ENCODE measurements at regions not wholly inside any gene's neighbourhood (a gene's known extent, or its start where the extent isn't known, plus 50 kb on each side); places are given as distances from the start of the nearest gene placed in this dataset.

- Histone ChIP-seq H4K20me1 (ENCODE audit: insufficient read depth, low read length) (no peaks in the 10 kb centered on the region), H2AFZ (ENCODE audit: insufficient read depth, low read depth, low read length, poor library complexity, severe bottlenecking) (no peak overlapping the region), H3K79me2 (ENCODE audit: insufficient read depth, low read length) (no peaks in the 10 kb centered on the region), H3K4me2 (replicated peaks; ENCODE audit: extremely low read depth, low read length, poor library complexity, severe bottlenecking) (no peak overlapping the region), H3K27me3 (ENCODE audit: control insufficient read depth in 2 of 2, insufficient read depth in 2 of 2, low read length in 2 of 2) (peaks cover 0 to 7% of the 10 kb centered on the region in 2 donors), H3K27ac (ENCODE audit: low read depth in 1 of 2, low read length in 2 of 2) (no peak overlapping the region), H3K36me3 (replicated peaks in 1 of 2; ENCODE audit: control insufficient read depth in 1 of 2, insufficient read depth in 2 of 2, low read length in 2 of 2) (no peaks in the 10 kb centered on the region), H3K4me1 (ENCODE audit: control insufficient read depth in 1 of 2, insufficient read depth in 2 of 2, low read length in 2 of 2) (no peaks in the 10 kb centered on the region), H3K4me3 (replicated peaks in 1 of 3; ENCODE audit: low read depth in 2 of 3, low read length in 3 of 3) (no peak overlapping the region), H3K9me3 (replicated peaks in 1 of 2; ENCODE audit: control insufficient read depth in 1 of 2, insufficient read depth in 1 of 2, low read length in 2 of 2) (no peaks in the 10 kb centered on the region), H3K9ac (ENCODE audit: insufficient read depth, low read length, poor library complexity, severe bottlenecking) (no peak overlapping the region)
- no peak overlapping the region for H3K4me3 Mint-ChIP-seq
- no peak for DNase-seq
- H3K27me3 Mint-ChIP-seq (ENCODE audit: low read depth in 3 of 3): peaks cover 5 to 18% (median 15%) of the 10 kb centered on the region in 3 donors
- H3K4me1 Mint-ChIP-seq: no peaks in the 10 kb centered on the region
- no peak overlapping the region for H3K27ac Mint-ChIP-seq
- no peak for TF ChIP-seq CTCF (IDR thresholded peaks at IDR 0.05)
- H3K9me3 Mint-ChIP-seq: peaks cover 0 to 6% (median 2%) of the 10 kb centered on the region in 7 donors
- H3K36me3 Mint-ChIP-seq: no peaks in the 10 kb centered on the region
- intact Hi-C loops (cut with micrococcal nuclease): no loop called here
- WGBS (ENCODE audit: insufficient coverage): 100% methylated on average over 1 of the region's 1 CpG
These were observed 125.8 kb downstream of the BOD1 start for GRCh38 chr5:173490681-173491080.

GRCh38 chr5:173488144-173488543 lies 128.3 kb downstream of the BOD1 start:
- H4K20me1 ChIP-seq (ENCODE audit: insufficient read depth, low read length): no peaks in the 10 kb centered on the region
- H3K4me2 ChIP-seq (replicated peaks; ENCODE audit: extremely low read depth, low read length, poor library complexity, severe bottlenecking): no peak overlapping the region
- DNase-seq: no peak
- 68% methylated on average over 4 of the region's 5 CpGs for WGBS (ENCODE audit: insufficient coverage)
- H3K4me3 ChIP-seq (replicated peaks in 1 of 3; ENCODE audit: low read depth in 2 of 3, low read length in 3 of 3): no peak overlapping the region
- no peak for TF ChIP-seq CTCF (IDR thresholded peaks at IDR 0.05)
- H3K36me3 ChIP-seq (replicated peaks in 1 of 2; ENCODE audit: control insufficient read depth in 1 of 2, insufficient read depth in 2 of 2, low read length in 2 of 2): no peaks in the 10 kb centered on the region
- H3K9me3 Mint-ChIP-seq: peaks cover 0 to 6% (median 2%) of the 10 kb centered on the region in 7 donors
- no peaks in the 10 kb centered on the region for H3K9me3 ChIP-seq (replicated peaks in 1 of 2; ENCODE audit: control insufficient read depth in 1 of 2, insufficient read depth in 1 of 2, low read length in 2 of 2)
- intact Hi-C loops (cut with micrococcal nuclease): no loop called here
- no peaks in the 10 kb centered on the region for H3K79me2 ChIP-seq (ENCODE audit: insufficient read depth, low read length)
- no peaks in the 10 kb centered on the region for H3K27me3 ChIP-seq (ENCODE audit: control insufficient read depth in 2 of 2, insufficient read depth in 2 of 2, low read length in 2 of 2)
- H3K27ac Mint-ChIP-seq: no peak overlapping the region
- no peaks in the 10 kb centered on the region for H3K4me1 ChIP-seq (ENCODE audit: control insufficient read depth in 1 of 2, insufficient read depth in 2 of 2, low read length in 2 of 2)
- no peak overlapping the region for H3K27ac ChIP-seq (ENCODE audit: low read depth in 1 of 2, low read length in 2 of 2)
- no peak overlapping the region for H3K4me3 Mint-ChIP-seq
- no peaks in the 10 kb centered on the region for H3K36me3 Mint-ChIP-seq
- no peak overlapping the region for H3K9ac ChIP-seq (ENCODE audit: insufficient read depth, low read length, poor library complexity, severe bottlenecking)
- no peaks in the 10 kb centered on the region for H3K4me1 Mint-ChIP-seq
- H3K27me3 Mint-ChIP-seq (ENCODE audit: low read depth in 3 of 3): peaks cover 3 to 15% (median 8%) of the 10 kb centered on the region in 3 donors
- no peak overlapping the region for H2AFZ ChIP-seq (ENCODE audit: insufficient read depth, low read depth, low read length, poor library complexity, severe bottlenecking)
